HEK293 (cell line): ENCODE measurements at regions not wholly inside any gene's neighbourhood (a gene's known extent, or its start where the extent isn't known, plus 50 kb on each side); places are given as distances from the start of the nearest gene placed in this dataset.

Experiments used
- CTCF ChIA-PET: fragments of 350-600 bp; formaldehyde crosslinking; extraction: SDS; loops from one replicate; lab custom pipeline; 2021; ENCODE audit warnings: antibody characterized with exemption; lab: Yijun Ruan, JAX
- POLR2A ChIA-PET: fragments of 300-600 bp; formaldehyde crosslinking; extraction: SDS; loops from one replicate; lab custom pipeline; 2020; ENCODE audit warnings: antibody characterized with exemption, inconsistent platforms; lab: Yijun Ruan, JAX
- H3K27ac ChIP-seq: fragments of 200-500 bp; sonication (Bioruptor generic); 2 replicates; pipeline ENCODE4 v1.5.1; 2014; ENCODE audit warnings: low read depth, low read length, control low read depth, inconsistent platforms; ENCODE audit errors: extremely low read depth
- H3K36me3 ChIP-seq, 2 experiments: fragments of 200-500 bp in 1 of 2; sonication (Bioruptor generic) in 1 of 2; 1 replicate in 1 of 2; 2 replicates in 1 of 2; pipeline ENCODE4 v1.5.1; 2014 to 2017; ENCODE audit warnings: inconsistent platforms in 2 of 2, low read length in 2 of 2; ENCODE audit not compliant: control insufficient read depth in 2 of 2, insufficient read depth in 1 of 2
- H3K4me1 ChIP-seq: fragments of 200-500 bp; sonication (Bioruptor generic); 2 replicates; pipeline ENCODE4 v1.5.1; 2014; ENCODE audit warnings: mild to moderate bottlenecking, low read length, inconsistent platforms; ENCODE audit not compliant: control insufficient read depth, insufficient read depth
- H3K4me3 ChIP-seq: 2 replicates; pipeline ENCODE4 v1.5.1; 2011; ENCODE audit warnings: low read depth, mild to moderate bottlenecking, control low read depth, low read length, moderate library complexity
- H3K9me3 ChIP-seq: fragments of 200-500 bp; sonication (Bioruptor generic); 2 replicates; pipeline ENCODE4 v1.5.1; 2014; ENCODE audit warnings: low read depth, low read length, inconsistent platforms; ENCODE audit not compliant: control insufficient read depth, insufficient read depth
- KLF8 ChIP-seq: fragments of 450-650 bp; formaldehyde crosslinking; IDR thresholded peaks from 2 replicates; pipeline ENCODE4 v1.5.1; 2016; ENCODE audit warnings: missing biosample characterization, missing genetic modification characterization
- PRDM1 ChIP-seq: fragments of 450-650 bp; formaldehyde crosslinking; IDR thresholded peaks from 2 replicates; pipeline ENCODE4; 2016; ENCODE audit warnings: missing biosample characterization, missing genetic modification characterization
- ZBTB17 ChIP-seq: fragments of 450-650 bp; formaldehyde crosslinking; IDR thresholded peaks from 2 replicates; pipeline ENCODE4 v1.5.1; 2016; ENCODE audit warnings: missing biosample characterization, missing genetic modification characterization
- ZBTB48 ChIP-seq: fragments of 450-650 bp; formaldehyde crosslinking; IDR thresholded peaks from 2 replicates; pipeline ENCODE4 v1.5.1; 2016; ENCODE audit warnings: missing biosample characterization, missing genetic modification characterization
- ZBTB8A ChIP-seq: fragments of 450-650 bp; formaldehyde crosslinking; IDR thresholded peaks from 2 replicates; pipeline ENCODE4 v1.5.1; 2016; ENCODE audit warnings: missing biosample characterization, missing genetic modification characterization
- ZNF16 ChIP-seq: fragments of 450-650 bp; formaldehyde crosslinking; IDR thresholded peaks from 2 replicates; pipeline ENCODE4 v1.5.1; 2016; ENCODE audit warnings: low read depth, missing biosample characterization, missing genetic modification characterization
- ZNF2 ChIP-seq: fragments of 450-650 bp; formaldehyde crosslinking; IDR thresholded peaks from 2 replicates; pipeline ENCODE4 v1.5.1; 2016; ENCODE audit warnings: missing biosample characterization, missing genetic modification characterization
- ZNF274 ChIP-seq, 2 experiments: fragments of 200-500 bp in 1 of 2; fragments of 450-650 bp in 1 of 2; sonication (Bioruptor generic) in 1 of 2; formaldehyde crosslinking in 1 of 2; IDR thresholded peaks; 2 replicates each; pipeline versions ENCODE4 v1.5.1 to v1.6.1; 2014 to 2016; ENCODE audit warnings: borderline replicate concordance in 1 of 2, inconsistent platforms in 1 of 2, low read length in 1 of 2, missing biosample characterization in 1 of 2, missing genetic modification characterization in 1 of 2
- ZNF335 ChIP-seq: fragments of 450-650 bp; formaldehyde crosslinking; conservative IDR thresholded peaks from 2 replicates; pipeline ENCODE4 v1.5.1; 2016; ENCODE audit warnings: missing biosample characterization, missing genetic modification characterization
- ZNF366 ChIP-seq: fragments of 450-650 bp; formaldehyde crosslinking; conservative IDR thresholded peaks from 2 replicates; pipeline ENCODE4 v1.5.1; 2016; ENCODE audit warnings: missing biosample characterization, missing genetic modification characterization
- ZNF529 ChIP-seq: fragments of 450-650 bp; formaldehyde crosslinking; IDR thresholded peaks from 2 replicates; pipeline ENCODE4 v1.5.1; 2017; ENCODE audit warnings: missing genetic modification characterization, missing biosample characterization; ENCODE audit not compliant: insufficient replicate concordance
- ZNF558 ChIP-seq: fragments of 450-650 bp; formaldehyde crosslinking; IDR thresholded peaks from 2 replicates; pipeline ENCODE4 v1.5.1; 2016; ENCODE audit warnings: missing biosample characterization, missing genetic modification characterization
- ZNF629 ChIP-seq: fragments of 450-650 bp; formaldehyde crosslinking; IDR thresholded peaks from 2 replicates; pipeline ENCODE4 v1.5.1; 2017; ENCODE audit warnings: missing biosample characterization, missing genetic modification characterization
- ZNF654 ChIP-seq: fragments of 450-650 bp; formaldehyde crosslinking; IDR thresholded peaks from 2 replicates; pipeline ENCODE4 v1.5.1; 2016; ENCODE audit warnings: low read depth, missing biosample characterization, missing genetic modification characterization
- ZNF658 ChIP-seq: fragments of 450-650 bp; formaldehyde crosslinking; IDR thresholded peaks from 2 replicates; pipeline ENCODE4; 2016; ENCODE audit warnings: missing biosample characterization, missing genetic modification characterization
- ZNF664 ChIP-seq: fragments of 450-650 bp; formaldehyde crosslinking; IDR thresholded peaks from 2 replicates; pipeline ENCODE4 v1.5.1; 2016; ENCODE audit warnings: missing biosample characterization, missing genetic modification characterization
- ZNF830 ChIP-seq: fragments of 450-650 bp; IDR thresholded peaks from 2 replicates; pipeline ENCODE4 v1.5.0; 2018; ENCODE audit warnings: missing biosample characterization, missing genetic modification characterization, low read depth, mild to moderate bottlenecking, moderate library complexity
- TF ChIP-seq, protein P1 (sequence below): fragments of 450-650 bp; formaldehyde crosslinking; IDR thresholded peaks from 2 replicates; pipeline ENCODE4 v1.5.1; 2016; ENCODE audit warnings: missing biosample characterization, missing genetic modification characterization
- TF ChIP-seq, protein P2 (sequence below): fragments of 450-650 bp; formaldehyde crosslinking; IDR thresholded peaks from 2 replicates; pipeline ENCODE4 v1.5.1; 2016; ENCODE audit warnings: missing biosample characterization, missing genetic modification characterization
- TF ChIP-seq, protein P3 (sequence below): fragments of 450-650 bp; formaldehyde crosslinking; IDR thresholded peaks from 2 replicates; pipeline ENCODE4 v1.5.1; 2016; ENCODE audit warnings: missing biosample characterization, missing genetic modification characterization, low read depth

DNA sequence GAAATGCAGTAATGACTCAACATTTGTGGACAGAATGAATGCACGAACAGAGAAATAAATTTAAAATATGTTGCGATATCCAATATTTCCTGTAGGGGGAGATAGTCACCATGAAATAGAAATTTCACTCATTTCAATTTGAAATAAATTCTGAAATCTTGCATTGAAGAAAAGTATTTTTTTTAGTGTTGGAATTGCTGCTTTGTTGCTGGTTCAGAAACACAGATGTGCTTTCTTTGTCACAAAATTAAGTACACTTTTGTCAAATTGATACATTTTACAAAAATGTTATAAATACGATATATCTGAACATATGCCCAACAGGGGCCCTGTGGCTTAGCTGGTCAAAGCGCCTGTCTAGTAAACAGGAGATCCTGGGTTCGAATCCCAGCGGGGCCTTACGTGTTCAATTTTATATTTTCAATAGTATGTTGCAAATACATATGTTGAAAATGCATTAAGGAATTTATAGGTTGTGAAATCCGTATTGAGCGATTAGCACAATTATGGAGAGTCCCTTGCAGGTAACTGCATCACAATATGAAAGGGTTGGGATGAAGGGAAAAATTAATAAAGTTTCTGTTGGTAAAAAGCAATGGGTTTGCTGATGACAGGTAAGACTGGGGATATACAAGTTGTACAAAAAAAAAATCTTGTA lies 85.4 kb upstream of the PRSS16 start (continued):
- TF ChIP-seq ZNF664 (tag by site-specific recombination), result 0 out of 2 replicates have a peak, but pooled peaks have one; percentile 4
- TF ChIP-seq KLF8 (tag by site-specific recombination), result 0 out of 2 replicates have a peak, but pooled peaks have one; percentile 45
- peak; percentile 74; the same call in 1 of the 2 replicates for TF ChIP-seq ZNF2 (tag by site-specific recombination)
- TF ChIP-seq ZNF16 (tag by site-specific recombination), result no peak
- TF ChIP-seq ZNF558, result peak; percentile 50; the same call in 1 of the 2 replicates
- TF ChIP-seq ZNF658 (tag by site-specific recombination), result no peak
- peak; percentile 52; the same call in 1 of the 2 replicates for TF ChIP-seq ZBTB8A (tag by site-specific recombination)
- TF ChIP-seq ZNF629 (tag by site-specific recombination), result peak; percentile 60; the same call in 1 of the 2 replicates
- TF ChIP-seq ZNF366 (tag by site-specific recombination), result peak; percentile 79
- no peak for TF ChIP-seq ZNF529 (tag by site-specific recombination)
- TF ChIP-seq ZNF335 (tag by site-specific recombination), result peak; percentile 93
- peak; percentile 81 for TF ChIP-seq ZNF654 (tag by site-specific recombination)
- 0 out of 2 replicates have a peak, but pooled peaks have one; percentile 16 for TF ChIP-seq ZBTB48 (tag by site-specific recombination)
- TF ChIP-seq ZBTB17, result peak; percentile 26; the same call in 1 of the 2 replicates
- TF ChIP-seq, protein P1, sequence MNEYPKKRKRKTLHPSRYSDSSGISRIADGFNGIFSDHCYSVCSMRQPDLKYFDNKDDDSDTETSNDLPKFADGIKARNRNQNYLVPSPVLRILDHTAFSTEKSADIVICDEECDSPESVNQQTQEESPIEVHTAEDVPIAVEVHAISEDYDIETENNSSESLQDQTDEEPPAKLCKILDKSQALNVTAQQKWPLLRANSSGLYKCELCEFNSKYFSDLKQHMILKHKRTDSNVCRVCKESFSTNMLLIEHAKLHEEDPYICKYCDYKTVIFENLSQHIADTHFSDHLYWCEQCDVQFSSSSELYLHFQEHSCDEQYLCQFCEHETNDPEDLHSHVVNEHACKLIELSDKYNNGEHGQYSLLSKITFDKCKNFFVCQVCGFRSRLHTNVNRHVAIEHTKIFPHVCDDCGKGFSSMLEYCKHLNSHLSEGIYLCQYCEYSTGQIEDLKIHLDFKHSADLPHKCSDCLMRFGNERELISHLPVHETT (tag by site-specific recombination), result peak; percentile 57; the same call in 1 of the 2 replicates
- TF ChIP-seq, protein P2, sequence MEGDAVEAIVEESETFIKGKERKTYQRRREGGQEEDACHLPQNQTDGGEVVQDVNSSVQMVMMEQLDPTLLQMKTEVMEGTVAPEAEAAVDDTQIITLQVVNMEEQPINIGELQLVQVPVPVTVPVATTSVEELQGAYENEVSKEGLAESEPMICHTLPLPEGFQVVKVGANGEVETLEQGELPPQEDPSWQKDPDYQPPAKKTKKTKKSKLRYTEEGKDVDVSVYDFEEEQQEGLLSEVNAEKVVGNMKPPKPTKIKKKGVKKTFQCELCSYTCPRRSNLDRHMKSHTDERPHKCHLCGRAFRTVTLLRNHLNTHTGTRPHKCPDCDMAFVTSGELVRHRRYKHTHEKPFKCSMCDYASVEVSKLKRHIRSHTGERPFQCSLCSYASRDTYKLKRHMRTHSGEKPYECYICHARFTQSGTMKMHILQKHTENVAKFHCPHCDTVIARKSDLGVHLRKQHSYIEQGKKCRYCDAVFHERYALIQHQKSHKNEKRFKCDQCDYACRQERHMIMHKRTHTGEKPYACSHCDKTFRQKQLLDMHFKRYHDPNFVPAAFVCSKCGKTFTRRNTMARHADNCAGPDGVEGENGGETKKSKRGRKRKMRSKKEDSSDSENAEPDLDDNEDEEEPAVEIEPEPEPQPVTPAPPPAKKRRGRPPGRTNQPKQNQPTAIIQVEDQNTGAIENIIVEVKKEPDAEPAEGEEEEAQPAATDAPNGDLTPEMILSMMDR (tag by site-specific recombination), result peak; percentile 45

DNA sequence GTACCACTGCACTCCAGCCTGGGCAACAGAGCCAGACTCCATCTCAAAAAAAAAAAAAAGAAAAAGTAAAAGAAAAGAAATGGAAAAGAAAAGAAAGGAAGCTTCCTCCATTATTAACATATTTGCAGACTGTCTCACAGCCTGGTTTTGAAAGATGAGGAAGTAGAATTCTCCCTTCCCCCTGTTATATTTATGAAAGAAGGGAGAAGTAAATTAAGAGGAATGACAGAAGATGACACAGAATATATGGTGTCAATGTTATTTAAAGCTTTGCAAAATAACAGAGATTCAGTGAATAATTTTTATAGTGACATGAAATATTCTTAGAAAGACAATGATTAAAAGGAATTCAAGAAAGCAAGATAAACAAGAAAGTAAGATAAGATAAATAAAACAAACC lies 83.7 kb upstream of the PRSS16 start:
- CTCF ChIA-PET, result interaction anchor here (0.6 to 4.5 kb wide), 5 partner anchors 11 to 632 kb away, joined by 4 to 22 read pairs (median 6); no protein-coding TSS in a partner anchor
- 0 out of 2 replicates have a peak, but pooled peaks have one; percentile 37 for TF ChIP-seq PRDM1 (tag by site-specific recombination)
- TF ChIP-seq, protein P3, sequence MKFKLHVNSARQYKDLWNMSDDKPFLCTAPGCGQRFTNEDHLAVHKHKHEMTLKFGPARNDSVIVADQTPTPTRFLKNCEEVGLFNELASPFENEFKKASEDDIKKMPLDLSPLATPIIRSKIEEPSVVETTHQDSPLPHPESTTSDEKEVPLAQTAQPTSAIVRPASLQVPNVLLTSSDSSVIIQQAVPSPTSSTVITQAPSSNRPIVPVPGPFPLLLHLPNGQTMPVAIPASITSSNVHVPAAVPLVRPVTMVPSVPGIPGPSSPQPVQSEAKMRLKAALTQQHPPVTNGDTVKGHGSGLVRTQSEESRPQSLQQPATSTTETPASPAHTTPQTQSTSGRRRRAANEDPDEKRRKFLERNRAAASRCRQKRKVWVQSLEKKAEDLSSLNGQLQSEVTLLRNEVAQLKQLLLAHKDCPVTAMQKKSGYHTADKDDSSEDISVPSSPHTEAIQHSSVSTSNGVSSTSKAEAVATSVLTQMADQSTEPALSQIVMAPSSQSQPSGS (tag by site-specific recombination), result no peak
- TF ChIP-seq, all 188 proteins: peak for 1
- POLR2A ChIA-PET, result interaction anchor here (0.5 to 1.2 kb wide), 4 partner anchors 13 to 87 kb away, joined by 3 to 8 read pairs (median 4); no protein-coding TSS in a partner anchor

DNA sequence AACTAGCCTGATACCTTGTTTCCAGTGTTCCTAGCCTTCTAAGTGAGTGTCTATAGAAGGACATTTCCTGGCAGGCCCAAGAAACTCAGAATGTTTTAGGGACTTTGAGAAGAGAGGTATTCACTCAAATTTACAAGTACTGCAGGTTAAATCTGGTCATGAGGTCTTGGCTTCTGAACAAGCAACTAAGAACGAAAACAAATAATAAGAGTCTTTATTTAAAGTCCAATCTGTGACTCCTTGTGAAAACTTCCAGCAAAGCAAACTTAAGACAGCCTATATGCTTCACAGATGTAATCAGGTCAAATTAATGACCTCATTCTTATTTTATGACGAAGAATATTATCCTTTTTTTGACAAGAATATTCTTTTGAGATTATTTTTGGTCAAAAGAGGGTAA lies 79.4 kb upstream of the PRSS16 start:
- Histone ChIP-seq H3K4me3 (no peak overlapping the region), H3K4me1 (no peaks in the 10 kb centered on the region), H3K36me3 (no peaks in the 10 kb centered on the region), H3K27ac (no peak overlapping the region), H3K9me3 (no peaks in the 10 kb centered on the region)
- CTCF ChIA-PET, result no interaction called here
- POLR2A ChIA-PET, result interaction anchor here (1.0 kb wide), 1 partner anchor 21 kb away, joined by 3 read pairs; a partner anchor contains a TSS
- TF ChIP-seq ZNF274 (IDR thresholded peaks at IDR 0.05; ENCODE audit: low read length) (no peak), ZNF274 (tag by site-specific recombination; IDR thresholded peaks at IDR 0.05; ENCODE audit: borderline replicate concordance) (no peak), ZNF830 (tag by site-specific recombination) (no peak)
- TF ChIP-seq, protein P3 (tag by site-specific recombination), result peak; percentile 66

More for the DNA sequence above, 83.7 kb upstream of the PRSS16 start:
- H3K4me1 ChIP-seq, result no peaks in the 10 kb centered on the region
- no peak overlapping the region for H3K27ac ChIP-seq
- no peak overlapping the region for H3K4me3 ChIP-seq
- H3K36me3 ChIP-seq, result no peaks in the 10 kb centered on the region
- no peaks in the 10 kb centered on the region for H3K9me3 ChIP-seq
